WTC11 (cell line): ENCODE measurements at regions not wholly inside any gene's neighbourhood (a gene's known extent, or its start where the extent isn't known, plus 50 kb on each side); places are given as distances from the start of the nearest gene placed in this dataset.

Experiments used
- ESRRA ChIP-seq: sonication (generic); formaldehyde crosslinking; IDR thresholded peaks from 2 replicates; pipeline ENCODE4 v1.8.1; 2022; ENCODE audit warnings: mild to moderate bottlenecking, missing genetic modification reagents, borderline replicate concordance
- FOXK1 ChIP-seq: sonication (generic); formaldehyde crosslinking; IDR thresholded peaks from 2 replicates; pipeline ENCODE4 v1.8.0; 2022; ENCODE audit warnings: mild to moderate bottlenecking, moderate library complexity, missing genetic modification reagents
- MXD4 ChIP-seq: fragments of 250-450 bp; sonication (Bioruptor Pico); IDR thresholded peaks from 2 replicates; pipeline ENCODE4 v1.8.0; 2021; ENCODE audit warnings: mild to moderate bottlenecking, moderate library complexity, borderline replicate concordance
- NFATC4 ChIP-seq: fragments of 250-450 bp; sonication (Bioruptor Pico); IDR thresholded peaks from 2 replicates; pipeline ENCODE4 v1.9.0; 2021; ENCODE audit warnings: mild to moderate bottlenecking
- SP1 ChIP-seq: sonication (generic); formaldehyde crosslinking; conservative IDR thresholded peaks from 2 replicates; pipeline ENCODE4 v1.8.1; 2022; ENCODE audit warnings: missing genetic modification reagents
- TEAD4 ChIP-seq: sonication (generic); formaldehyde crosslinking; IDR thresholded peaks from 2 replicates; pipeline ENCODE4 v1.8.0; 2022; ENCODE audit warnings: mild to moderate bottlenecking, missing genetic modification reagents
- TP53 ChIP-seq: sonication (generic); formaldehyde crosslinking; IDR thresholded peaks from 2 replicates; pipeline ENCODE4 v1.8.1; 2023; ENCODE audit warnings: mild to moderate bottlenecking, missing genetic modification reagents
- ZNF138 ChIP-seq: sonication (generic); formaldehyde crosslinking; conservative IDR thresholded peaks from 2 replicates; pipeline ENCODE4 v1.8.1; 2022; ENCODE audit warnings: mild to moderate bottlenecking, moderate library complexity, missing genetic modification reagents
- ZNF232 ChIP-seq: sonication (generic); formaldehyde crosslinking; IDR thresholded peaks from 2 replicates; pipeline ENCODE4 v1.8.0; 2022; ENCODE audit warnings: mild to moderate bottlenecking, missing genetic modification reagents
- TF ChIP-seq, protein P1 (sequence below): fragments of 200-600 bp; IDR thresholded peaks from 2 replicates; pipeline ENCODE4 v1.8.0; 2022; ENCODE audit warnings: antibody characterized with exemption
- TF ChIP-seq, protein P2 (sequence below): sonication (generic); formaldehyde crosslinking; IDR thresholded peaks from 2 replicates; pipeline ENCODE4 v1.8.0; 2023; ENCODE audit warnings: missing genetic modification reagents
- TF ChIP-seq, protein P3 (sequence below): sonication (generic); formaldehyde crosslinking; IDR thresholded peaks from 2 replicates; pipeline ENCODE4 v1.8.1; 2023; ENCODE audit warnings: mild to moderate bottlenecking, missing genetic modification reagents

DNA sequence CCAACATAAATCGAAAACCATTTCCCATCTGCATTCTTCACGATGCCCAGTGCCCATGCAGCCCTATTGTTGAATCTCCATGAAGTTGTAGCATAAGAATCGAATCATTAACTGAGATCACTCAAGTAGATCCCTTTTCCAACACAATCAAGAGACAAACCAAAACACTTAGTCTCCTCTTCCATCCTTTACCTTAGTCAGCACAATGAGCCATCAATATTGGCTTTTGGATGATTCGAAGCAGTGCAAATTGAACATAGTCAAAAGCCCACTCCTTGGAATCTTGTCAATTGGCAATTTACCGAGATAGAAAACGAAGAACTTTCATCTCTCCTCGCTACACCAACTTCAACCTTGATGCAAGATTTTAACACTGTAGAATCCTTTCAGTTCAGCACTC is 66.5 kb upstream of the ADRB1 start:
- no peak for TF ChIP-seq TP53
- TF ChIP-seq, protein P1, sequence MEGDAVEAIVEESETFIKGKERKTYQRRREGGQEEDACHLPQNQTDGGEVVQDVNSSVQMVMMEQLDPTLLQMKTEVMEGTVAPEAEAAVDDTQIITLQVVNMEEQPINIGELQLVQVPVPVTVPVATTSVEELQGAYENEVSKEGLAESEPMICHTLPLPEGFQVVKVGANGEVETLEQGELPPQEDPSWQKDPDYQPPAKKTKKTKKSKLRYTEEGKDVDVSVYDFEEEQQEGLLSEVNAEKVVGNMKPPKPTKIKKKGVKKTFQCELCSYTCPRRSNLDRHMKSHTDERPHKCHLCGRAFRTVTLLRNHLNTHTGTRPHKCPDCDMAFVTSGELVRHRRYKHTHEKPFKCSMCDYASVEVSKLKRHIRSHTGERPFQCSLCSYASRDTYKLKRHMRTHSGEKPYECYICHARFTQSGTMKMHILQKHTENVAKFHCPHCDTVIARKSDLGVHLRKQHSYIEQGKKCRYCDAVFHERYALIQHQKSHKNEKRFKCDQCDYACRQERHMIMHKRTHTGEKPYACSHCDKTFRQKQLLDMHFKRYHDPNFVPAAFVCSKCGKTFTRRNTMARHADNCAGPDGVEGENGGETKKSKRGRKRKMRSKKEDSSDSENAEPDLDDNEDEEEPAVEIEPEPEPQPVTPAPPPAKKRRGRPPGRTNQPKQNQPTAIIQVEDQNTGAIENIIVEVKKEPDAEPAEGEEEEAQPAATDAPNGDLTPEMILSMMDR: no peak
- no peak for TF ChIP-seq ZNF138
- no peak for TF ChIP-seq FOXK1 (CRISPR knock-in tag)
- TF ChIP-seq NFATC4: no peak
- no peak for TF ChIP-seq SP1 (CRISPR knock-in tag)
- TF ChIP-seq, protein P2, sequence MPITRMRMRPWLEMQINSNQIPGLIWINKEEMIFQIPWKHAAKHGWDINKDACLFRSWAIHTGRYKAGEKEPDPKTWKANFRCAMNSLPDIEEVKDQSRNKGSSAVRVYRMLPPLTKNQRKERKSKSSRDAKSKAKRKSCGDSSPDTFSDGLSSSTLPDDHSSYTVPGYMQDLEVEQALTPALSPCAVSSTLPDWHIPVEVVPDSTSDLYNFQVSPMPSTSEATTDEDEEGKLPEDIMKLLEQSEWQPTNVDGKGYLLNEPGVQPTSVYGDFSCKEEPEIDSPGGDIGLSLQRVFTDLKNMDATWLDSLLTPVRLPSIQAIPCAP: no peak
- TF ChIP-seq, protein P3, sequence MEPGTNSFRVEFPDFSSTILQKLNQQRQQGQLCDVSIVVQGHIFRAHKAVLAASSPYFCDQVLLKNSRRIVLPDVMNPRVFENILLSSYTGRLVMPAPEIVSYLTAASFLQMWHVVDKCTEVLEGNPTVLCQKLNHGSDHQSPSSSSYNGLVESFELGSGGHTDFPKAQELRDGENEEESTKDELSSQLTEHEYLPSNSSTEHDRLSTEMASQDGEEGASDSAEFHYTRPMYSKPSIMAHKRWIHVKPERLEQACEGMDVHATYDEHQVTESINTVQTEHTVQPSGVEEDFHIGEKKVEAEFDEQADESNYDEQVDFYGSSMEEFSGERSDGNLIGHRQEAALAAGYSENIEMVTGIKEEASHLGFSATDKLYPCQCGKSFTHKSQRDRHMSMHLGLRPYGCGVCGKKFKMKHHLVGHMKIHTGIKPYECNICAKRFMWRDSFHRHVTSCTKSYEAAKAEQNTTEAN (CRISPR knock-in tag): no peak
- no peak for TF ChIP-seq ESRRA (CRISPR knock-in tag)
- TF ChIP-seq TEAD4 (CRISPR knock-in tag): no peak
- TF ChIP-seq ZNF232 (CRISPR knock-in tag): no peak
- TF ChIP-seq MXD4 (CRISPR knock-in tag): no peak
